ENCODE measurements at regions not wholly inside any gene's neighbourhood (a gene's known extent, or its start where the extent isn't known, plus 50 kb on each side); places are given as distances from the start of the nearest gene placed in this dataset.

DNA sequence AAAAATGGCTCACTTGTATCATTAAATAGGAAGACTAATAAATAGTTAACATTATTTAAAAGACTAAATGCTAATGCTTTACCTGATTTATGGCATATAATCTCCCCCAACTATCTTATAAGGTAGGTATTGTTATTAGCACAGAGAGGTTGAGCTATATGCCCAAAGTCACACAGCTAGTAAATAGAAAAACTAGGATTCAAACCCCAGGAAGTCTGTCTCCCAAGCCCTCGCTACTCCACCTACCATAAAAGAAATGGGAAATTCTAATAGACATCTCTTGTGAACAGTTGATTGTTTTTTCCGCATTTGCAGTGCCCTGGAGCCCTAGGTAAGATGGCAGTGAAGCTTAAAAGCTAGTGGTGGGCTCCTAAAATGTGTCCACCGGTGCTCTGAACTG lies 65.2 kb upstream of the SOD1 start:
- no peak for TF ChIP-seq ZKSCAN8 (CRISPR knock-in tag; IDR thresholded peaks at IDR 0.05)
- TF ChIP-seq, protein P1, sequence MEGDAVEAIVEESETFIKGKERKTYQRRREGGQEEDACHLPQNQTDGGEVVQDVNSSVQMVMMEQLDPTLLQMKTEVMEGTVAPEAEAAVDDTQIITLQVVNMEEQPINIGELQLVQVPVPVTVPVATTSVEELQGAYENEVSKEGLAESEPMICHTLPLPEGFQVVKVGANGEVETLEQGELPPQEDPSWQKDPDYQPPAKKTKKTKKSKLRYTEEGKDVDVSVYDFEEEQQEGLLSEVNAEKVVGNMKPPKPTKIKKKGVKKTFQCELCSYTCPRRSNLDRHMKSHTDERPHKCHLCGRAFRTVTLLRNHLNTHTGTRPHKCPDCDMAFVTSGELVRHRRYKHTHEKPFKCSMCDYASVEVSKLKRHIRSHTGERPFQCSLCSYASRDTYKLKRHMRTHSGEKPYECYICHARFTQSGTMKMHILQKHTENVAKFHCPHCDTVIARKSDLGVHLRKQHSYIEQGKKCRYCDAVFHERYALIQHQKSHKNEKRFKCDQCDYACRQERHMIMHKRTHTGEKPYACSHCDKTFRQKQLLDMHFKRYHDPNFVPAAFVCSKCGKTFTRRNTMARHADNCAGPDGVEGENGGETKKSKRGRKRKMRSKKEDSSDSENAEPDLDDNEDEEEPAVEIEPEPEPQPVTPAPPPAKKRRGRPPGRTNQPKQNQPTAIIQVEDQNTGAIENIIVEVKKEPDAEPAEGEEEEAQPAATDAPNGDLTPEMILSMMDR (IDR thresholded peaks at IDR 0.05 in 2 of 3, conservative IDR thresholded peaks at IDR 0.05 in 1 of 3; ENCODE audit: insufficient read depth in 2 of 3, low read depth in 1 of 3, low read length in 3 of 3) = no peak
- TF ChIP-seq, protein P2, sequence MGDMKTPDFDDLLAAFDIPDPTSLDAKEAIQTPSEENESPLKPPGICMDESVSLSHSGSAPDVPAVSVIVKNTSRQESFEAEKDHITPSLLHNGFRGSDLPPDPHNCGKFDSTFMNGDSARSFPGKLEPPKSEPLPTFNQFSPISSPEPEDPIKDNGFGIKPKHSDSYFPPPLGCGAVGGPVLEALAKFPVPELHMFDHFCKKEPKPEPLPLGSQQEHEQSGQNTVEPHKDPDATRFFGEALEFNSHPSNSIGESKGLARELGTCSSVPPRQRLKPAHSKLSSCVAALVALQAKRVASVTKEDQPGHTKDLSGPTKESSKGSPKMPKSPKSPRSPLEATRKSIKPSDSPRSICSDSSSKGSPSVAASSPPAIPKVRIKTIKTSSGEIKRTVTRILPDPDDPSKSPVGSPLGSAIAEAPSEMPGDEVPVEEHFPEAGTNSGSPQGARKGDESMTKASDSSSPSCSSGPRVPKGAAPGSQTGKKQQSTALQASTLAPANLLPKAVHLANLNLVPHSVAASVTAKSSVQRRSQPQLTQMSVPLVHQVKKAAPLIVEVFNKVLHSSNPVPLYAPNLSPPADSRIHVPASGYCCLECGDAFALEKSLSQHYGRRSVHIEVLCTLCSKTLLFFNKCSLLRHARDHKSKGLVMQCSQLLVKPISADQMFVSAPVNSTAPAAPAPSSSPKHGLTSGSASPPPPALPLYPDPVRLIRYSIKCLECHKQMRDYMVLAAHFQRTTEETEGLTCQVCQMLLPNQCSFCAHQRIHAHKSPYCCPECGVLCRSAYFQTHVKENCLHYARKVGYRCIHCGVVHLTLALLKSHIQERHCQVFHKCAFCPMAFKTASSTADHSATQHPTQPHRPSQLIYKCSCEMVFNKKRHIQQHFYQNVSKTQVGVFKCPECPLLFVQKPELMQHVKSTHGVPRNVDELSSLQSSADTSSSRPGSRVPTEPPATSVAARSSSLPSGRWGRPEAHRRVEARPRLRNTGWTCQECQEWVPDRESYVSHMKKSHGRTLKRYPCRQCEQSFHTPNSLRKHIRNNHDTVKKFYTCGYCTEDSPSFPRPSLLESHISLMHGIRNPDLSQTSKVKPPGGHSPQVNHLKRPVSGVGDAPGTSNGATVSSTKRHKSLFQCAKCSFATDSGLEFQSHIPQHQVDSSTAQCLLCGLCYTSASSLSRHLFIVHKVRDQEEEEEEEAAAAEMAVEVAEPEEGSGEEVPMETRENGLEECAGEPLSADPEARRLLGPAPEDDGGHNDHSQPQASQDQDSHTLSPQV (IDR thresholded peaks at IDR 0.05) = no peak
- TF ChIP-seq, protein P3, sequence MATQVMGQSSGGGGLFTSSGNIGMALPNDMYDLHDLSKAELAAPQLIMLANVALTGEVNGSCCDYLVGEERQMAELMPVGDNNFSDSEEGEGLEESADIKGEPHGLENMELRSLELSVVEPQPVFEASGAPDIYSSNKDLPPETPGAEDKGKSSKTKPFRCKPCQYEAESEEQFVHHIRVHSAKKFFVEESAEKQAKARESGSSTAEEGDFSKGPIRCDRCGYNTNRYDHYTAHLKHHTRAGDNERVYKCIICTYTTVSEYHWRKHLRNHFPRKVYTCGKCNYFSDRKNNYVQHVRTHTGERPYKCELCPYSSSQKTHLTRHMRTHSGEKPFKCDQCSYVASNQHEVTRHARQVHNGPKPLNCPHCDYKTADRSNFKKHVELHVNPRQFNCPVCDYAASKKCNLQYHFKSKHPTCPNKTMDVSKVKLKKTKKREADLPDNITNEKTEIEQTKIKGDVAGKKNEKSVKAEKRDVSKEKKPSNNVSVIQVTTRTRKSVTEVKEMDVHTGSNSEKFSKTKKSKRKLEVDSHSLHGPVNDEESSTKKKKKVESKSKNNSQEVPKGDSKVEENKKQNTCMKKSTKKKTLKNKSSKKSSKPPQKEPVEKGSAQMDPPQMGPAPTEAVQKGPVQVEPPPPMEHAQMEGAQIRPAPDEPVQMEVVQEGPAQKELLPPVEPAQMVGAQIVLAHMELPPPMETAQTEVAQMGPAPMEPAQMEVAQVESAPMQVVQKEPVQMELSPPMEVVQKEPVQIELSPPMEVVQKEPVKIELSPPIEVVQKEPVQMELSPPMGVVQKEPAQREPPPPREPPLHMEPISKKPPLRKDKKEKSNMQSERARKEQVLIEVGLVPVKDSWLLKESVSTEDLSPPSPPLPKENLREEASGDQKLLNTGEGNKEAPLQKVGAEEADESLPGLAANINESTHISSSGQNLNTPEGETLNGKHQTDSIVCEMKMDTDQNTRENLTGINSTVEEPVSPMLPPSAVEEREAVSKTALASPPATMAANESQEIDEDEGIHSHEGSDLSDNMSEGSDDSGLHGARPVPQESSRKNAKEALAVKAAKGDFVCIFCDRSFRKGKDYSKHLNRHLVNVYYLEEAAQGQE (IDR thresholded peaks at IDR 0.05; ENCODE audit: borderline replicate concordance) = no peak
- TF ChIP-seq, protein P3 (CRISPR knock-in tag; IDR thresholded peaks at IDR 0.05; ENCODE audit: low read depth) = no peak
- no peak for TF ChIP-seq SPI1 (IDR thresholded peaks at IDR 0.05; ENCODE audit: borderline replicate concordance, low read depth, low read length)
- TF ChIP-seq NFRKB (IDR thresholded peaks at IDR 0.05; ENCODE audit: low read depth) = no peak
- TF ChIP-seq, protein P4, sequence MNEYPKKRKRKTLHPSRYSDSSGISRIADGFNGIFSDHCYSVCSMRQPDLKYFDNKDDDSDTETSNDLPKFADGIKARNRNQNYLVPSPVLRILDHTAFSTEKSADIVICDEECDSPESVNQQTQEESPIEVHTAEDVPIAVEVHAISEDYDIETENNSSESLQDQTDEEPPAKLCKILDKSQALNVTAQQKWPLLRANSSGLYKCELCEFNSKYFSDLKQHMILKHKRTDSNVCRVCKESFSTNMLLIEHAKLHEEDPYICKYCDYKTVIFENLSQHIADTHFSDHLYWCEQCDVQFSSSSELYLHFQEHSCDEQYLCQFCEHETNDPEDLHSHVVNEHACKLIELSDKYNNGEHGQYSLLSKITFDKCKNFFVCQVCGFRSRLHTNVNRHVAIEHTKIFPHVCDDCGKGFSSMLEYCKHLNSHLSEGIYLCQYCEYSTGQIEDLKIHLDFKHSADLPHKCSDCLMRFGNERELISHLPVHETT (CRISPR knock-in tag; conservative IDR thresholded peaks at IDR 0.05 in 1 of 2, IDR thresholded peaks at IDR 0.05 in 1 of 2) = no peak
- TF ChIP-seq ETS1 (conservative IDR thresholded peaks at IDR 0.05; ENCODE audit: control insufficient read depth, low read depth, low read length) = no peak
- TF ChIP-seq U2AF2 (optimal IDR thresholded peaks at IDR 0.05; ENCODE audit: low read depth, low read length) = no peak
- TF ChIP-seq FOXA1 (IDR thresholded peaks at IDR 0.05; ENCODE audit: borderline replicate concordance) = no peak
- TF ChIP-seq JUN (IDR thresholded peaks at IDR 0.05; ENCODE audit: borderline replicate concordance, low read depth, low read length) = no peak
- no peak for TF ChIP-seq JUN (CRISPR knock-in tag; IDR thresholded peaks at IDR 0.05; ENCODE audit: borderline replicate concordance)
